NCI-H1436 (cell line): ENCODE measurements at regions not wholly inside any gene's neighbourhood (a gene's known extent, or its start where the extent isn't known, plus 50 kb on each side); places are given as distances from the start of the nearest gene placed in this dataset.
"Not testable (repeated sequence)": the region's sequence is repeated elsewhere in the genome, so short reads cannot be mapped to it uniquely, and the experiment has no call there.

ENCODE experiments used
- DNase-seq: peaks from one replicate; lab custom pipeline; 2025; lab: John Stamatoyannopoulos, UW

DNA sequence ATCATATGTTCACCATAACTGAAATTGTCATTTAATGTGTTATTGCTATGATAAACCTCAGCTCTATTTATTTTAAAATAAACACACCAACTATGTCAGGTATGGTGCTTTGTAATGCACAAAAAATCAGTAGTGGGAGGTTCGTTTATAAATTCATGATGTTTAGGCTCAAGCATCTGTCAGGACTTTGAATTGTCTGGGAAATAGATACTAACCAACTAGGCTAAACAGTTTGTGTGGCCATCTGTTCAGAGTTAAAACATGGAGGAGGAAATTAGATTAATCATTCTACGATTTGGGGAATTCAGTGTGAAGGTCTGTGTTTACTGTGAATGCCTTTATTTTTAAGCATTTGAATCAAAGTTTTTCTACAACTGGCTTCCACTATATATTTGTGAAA, 212.6 kb upstream of the FZD8 start:
- DNase-seq, result no peak

DNA sequence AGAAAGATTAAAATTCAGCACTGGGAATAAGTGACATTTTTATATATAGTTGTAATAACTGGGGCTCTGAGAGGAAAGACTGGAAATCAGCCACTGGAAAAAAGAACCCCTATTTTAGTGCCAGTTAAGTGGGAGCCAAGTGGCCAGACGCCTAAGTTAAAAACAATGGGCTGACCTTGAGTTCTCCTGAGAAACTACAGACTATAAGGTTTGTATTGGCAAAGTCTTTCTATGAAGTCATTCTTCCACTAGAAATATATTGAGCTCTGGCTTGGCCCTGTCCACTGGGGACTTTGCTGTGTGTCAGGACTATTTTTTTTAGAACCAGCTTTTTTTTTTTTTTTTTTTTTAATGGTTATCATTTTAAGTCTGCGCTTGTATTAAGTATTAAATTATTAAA, 210.6 kb upstream of the FZD8 start:
- no peak for DNase-seq

- no peak for DNase-seq
These were observed 206.3 kb upstream of the FZD8 start for GRCh38 chr10:35848412-35848811.

DNA sequence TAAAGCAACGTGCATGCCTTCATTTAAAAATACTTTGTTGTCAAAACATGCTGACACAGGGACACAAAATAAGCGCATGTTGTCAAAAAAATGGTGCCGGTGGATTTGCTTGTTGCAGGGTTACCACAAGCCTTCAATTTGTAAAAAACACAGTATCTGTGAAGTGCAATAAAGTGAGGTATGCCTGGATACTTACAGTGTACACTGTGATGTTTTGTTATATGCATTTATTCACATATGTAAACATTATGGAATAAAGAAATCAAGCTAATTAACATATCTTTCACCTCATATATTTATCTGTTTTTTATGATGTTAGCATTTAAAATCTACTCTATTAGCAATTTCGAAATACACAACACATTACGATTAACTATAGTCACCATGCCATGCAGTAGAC, 202.6 kb upstream of the FZD8 start:
- DNase-seq, result no peak

GRCh38 chr10:35843524-35844181, 201.6 kb upstream of the FZD8 start:
- DNase-seq, result no peak

DNA sequence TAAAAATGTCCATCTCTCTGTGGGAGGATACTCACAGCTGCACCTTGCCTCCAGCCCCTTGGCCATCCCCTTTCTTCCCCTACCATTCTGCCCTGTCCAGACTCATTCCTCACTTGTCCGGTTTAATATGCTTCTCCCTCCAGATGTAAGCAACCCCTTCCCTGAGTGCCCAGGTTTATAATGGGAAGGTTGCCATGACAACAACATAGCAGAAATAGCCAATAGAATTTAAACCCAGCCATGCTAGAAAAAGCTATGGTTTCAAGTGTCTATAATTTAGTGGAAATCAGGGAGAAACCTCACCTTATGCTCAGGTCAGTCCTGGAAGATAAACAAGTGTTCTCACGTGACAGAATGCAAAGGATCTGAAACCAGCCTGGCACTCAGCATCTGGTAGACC, 196.0 kb upstream of the FZD8 start:
- no peak for DNase-seq

- no peak for DNase-seq
These were observed 193.4 kb upstream of the FZD8 start for GRCh38 chr10:35835545-35835944.

DNA sequence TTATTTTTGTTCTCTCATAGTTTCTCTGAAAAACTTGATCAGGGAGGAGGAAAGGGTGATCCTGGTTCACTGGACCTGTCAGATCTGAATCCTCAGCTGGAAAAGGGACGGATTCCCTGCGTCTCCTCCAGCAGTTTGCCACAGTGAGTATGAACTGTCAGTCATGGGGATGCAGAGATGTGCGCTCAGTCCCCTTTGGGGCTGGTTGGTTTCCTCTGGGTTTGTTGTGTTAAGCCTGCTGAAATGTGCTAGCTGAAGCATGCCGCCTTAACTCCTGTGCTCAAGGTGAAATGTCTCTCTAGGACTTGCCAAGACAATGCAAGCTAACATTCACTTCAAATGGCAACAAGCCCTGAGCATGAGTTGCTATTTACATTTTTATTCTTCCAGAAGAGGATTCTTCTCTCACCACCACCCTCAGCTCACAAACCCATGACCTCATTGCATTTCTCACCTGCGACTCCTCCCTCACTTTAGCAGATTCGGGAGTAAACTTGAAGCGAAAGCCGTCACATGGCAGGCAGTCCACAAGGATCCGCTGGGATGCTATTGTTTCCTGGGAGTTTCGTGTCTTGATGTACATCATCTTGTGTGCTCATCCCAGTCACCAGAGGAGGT, 192.9 kb upstream of the FZD8 start:
- DNase-seq, result no peak

GRCh38 chr10:35827783-35828182, 185.7 kb upstream of the FZD8 start:
- DNase-seq, result no peak

DNA sequence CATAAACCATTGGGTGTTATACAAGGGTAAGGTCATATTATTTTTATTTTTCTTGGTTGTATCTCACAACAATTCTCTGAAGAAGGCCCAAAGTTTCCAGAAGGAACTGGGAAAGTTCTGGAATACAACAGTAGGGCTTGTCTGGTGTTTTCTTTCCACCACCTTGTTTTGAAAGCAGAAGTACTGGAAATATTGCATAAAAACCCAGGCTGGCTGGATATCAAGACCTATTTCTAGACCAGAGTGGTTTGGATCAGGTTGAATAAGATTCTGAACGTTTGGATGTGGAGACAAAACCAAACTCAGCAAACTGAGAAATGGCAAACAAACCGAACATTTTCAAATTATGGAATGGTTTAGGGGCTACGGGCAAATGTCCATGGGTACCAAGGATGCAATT, 182.6 kb upstream of the FZD8 start:
- DNase-seq, result no peak

DNA sequence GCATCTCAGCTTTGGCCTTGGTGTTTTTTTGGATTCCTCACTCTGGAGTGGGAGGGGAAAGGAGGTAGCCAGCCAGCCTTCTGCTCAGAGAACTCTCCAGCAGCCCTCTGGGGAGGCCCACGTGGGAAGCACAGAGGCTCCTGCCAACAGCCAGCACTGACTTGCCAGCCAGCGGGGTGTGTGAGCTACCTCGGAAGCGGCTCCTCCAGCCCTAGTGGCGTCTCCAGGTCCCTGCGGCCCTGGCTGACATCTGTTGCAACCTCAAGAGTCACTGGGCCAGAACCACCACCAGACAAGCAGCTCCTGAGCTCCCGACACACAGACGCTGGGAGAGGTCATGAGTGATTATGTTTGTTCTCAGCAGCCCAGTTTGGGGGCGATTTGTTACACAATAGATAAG, 180.2 kb upstream of the FZD8 start:
- peak; percentile 88 for DNase-seq

DNA sequence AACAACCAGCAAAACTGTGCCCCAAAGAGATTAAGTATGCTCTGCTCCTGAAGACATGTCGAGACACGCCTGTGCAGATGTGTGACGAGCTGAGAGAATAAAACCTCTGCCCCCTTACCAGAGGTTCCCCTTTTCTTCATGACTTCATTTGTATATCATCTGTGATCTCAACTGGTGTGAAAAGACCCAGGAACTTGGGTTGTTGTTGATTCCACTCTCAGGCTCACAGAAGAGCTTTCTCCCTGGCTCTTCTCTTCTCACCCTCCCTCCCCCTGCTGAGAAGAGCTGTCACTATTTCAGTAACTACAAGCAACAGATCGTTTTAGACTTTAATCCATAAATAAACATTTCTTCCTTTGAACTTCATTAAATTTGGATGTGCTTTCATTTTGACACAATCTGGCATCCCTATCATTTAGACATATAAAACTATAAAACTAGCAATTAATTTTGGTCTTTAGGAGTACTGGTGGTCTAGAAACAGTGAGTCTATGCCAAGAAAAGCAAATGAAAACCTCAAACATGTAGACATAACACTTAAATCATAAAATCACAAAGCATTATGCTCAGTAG, 179.3 kb upstream of the FZD8 start:
- no peak for DNase-seq

DNA sequence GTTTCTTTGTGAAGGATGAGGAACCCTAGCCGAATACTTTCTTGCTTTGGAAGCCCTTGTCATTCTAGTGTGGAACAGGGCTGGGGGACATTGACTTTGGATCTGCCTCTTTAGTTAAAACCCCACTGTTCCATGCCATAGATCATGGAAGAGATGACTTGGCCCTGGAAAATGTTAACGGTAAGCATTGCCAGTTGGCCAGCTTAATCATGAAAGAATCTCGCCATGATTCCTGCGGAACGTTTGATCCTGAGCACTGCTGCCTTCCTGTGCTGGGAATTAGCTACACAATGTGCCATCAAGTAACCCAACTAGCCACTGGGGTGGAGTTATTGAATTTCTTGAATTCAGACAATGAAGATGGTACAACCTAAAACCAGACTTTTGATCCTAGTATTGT, 177.6 kb upstream of the FZD8 start:
- DNase-seq, result no peak

- DNase-seq, result no peak
These were observed 176.9 kb upstream of the FZD8 start for GRCh38 chr10:35819011-35819410.

GRCh38 chr10:35817109-35817508, 175.0 kb upstream of the FZD8 start:
- DNase-seq, result not testable (repeated sequence)

GRCh38 chr10:35813219-35813618, 171.1 kb upstream of the FZD8 start:
- DNase-seq, result no peak

DNA sequence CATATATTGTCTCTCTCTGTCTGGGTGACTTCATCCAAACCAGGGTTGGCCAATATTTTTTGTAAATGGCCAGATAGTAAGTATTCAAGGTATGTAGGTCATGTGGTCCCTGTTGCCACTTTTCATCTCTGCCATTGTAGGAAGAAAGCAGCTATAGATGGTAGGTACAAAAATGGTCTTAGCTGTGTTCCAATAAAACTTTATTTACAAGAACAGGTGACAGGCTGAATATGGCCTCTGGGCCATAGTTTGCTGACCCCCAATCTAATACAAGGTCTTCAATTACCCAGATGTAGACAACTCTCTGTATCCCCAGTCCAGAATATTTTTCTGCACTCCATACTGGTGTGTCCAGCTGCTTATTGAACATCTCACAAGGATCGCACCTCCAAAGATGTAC, 166.2 kb upstream of the FZD8 start:
- no peak for DNase-seq

DNA sequence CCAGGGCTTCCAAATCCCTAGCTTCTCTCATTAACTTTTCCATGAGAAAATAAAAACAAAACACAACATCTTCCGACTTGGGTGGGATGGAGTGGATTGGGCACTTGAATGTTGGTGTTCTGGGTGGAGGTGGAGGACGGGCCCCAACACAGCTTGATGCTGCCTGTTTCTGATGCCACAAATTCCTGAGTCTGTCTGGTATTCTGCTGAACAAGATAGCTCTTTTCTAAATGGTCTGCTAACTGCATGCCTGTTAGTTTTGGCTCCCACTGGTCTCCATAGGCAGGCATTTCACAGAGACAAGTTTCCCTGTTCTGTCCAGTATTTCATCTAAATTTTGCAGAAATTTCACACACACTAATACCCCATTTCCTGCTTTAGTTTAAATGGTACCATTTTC, 160.9 kb upstream of the FZD8 start:
- no peak for DNase-seq

DNA sequence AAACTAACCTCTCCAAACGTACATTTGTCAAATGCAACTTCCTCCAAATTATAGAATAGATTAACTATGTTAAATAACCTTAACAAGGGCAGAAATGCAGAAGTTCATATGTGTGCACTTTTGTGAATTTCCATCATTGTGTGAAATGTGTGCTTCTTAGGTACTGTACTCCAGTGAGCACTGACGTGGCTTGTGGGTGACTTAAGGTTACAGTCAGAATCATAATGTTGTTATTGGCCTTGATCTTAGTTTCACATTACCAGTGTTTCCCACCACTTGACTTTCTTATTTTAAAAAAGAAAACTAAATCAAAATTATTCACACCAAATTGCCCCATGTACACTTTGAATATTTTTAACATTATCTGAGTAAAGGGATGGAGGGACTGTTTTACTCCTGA, 155.1 kb upstream of the FZD8 start:
- no peak for DNase-seq

GRCh38 chr10:35795131-35795824, 153.2 kb upstream of the FZD8 start:
- DNase-seq, result no peak

GRCh38 chr10:35794703-35795102, 152.6 kb upstream of the FZD8 start:
- no peak for DNase-seq

DNA sequence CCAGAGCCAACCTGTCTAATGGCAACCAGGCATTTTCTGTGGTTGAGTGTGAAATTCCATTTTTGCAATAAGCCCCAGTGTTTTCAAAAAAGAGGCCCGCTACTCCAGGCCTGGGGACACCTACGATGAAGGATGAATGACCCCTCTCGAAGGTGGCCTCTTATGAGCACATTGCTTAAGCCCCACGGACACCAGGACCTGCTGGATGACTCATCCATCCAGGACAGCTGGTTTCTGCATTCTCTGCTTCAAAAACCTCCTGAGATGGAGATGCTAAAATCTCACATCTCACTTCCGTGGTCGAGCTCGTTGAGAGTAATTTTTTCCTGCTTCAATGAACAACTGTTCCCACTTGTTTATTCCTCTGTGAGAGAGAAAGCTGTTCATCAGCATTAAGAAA, 150.2 kb upstream of the FZD8 start:
- DNase-seq, result no peak

GRCh38 chr10:35789996-35790395, 147.9 kb upstream of the FZD8 start:
- DNase-seq, result no peak
